GM12892 (cell line): ENCODE measurements at regions not wholly inside any gene's neighbourhood (a gene's known extent, or its start where the extent isn't known, plus 50 kb on each side); places are given as distances from the start of the nearest gene placed in this dataset.

Source experiments
- POLR2A ChIP-seq: IDR thresholded peaks from 2 replicates; pipeline ENCODE4 v1.6.1; 2011; ENCODE audit warnings: low read depth, low read length, control low read depth
- POLR2AphosphoS5 ChIP-seq: IDR thresholded peaks from 2 replicates; pipeline ENCODE4 v1.6.1; 2011; ENCODE audit warnings: low read depth, low read length, control low read depth
- TAF1 ChIP-seq: IDR thresholded peaks from 2 replicates; pipeline ENCODE4 v1.6.1; 2011; ENCODE audit warnings: low read depth, mild to moderate bottlenecking, control low read depth, low read length, borderline replicate concordance

- TF ChIP-seq POLR2A (no peak), POLR2AphosphoS5 (no peak), TAF1 (no peak)
Observed at GRCh38 chr4:132818091-132818490, 331.0 kb upstream of the PCDH10 start.
